Stimulated activated CD4-positive, alpha-beta T cell treated with anti-CD3 and anti-CD28 coated beads, Interleukin-4, amount 100 ng/mL, for 48 hours (primary cell): ENCODE measurements at regions not wholly inside any gene's neighbourhood (a gene's known extent, or its start where the extent isn't known, plus 50 kb on each side); places are given as distances from the start of the nearest gene placed in this dataset.

Experiments
- DNase-seq, 2 donors: peaks; one replicate each; pipeline ENCODE4 v3.0.0-alpha.2; 2020; ENCODE audit warnings: low read depth in 2 of 2

DNA sequence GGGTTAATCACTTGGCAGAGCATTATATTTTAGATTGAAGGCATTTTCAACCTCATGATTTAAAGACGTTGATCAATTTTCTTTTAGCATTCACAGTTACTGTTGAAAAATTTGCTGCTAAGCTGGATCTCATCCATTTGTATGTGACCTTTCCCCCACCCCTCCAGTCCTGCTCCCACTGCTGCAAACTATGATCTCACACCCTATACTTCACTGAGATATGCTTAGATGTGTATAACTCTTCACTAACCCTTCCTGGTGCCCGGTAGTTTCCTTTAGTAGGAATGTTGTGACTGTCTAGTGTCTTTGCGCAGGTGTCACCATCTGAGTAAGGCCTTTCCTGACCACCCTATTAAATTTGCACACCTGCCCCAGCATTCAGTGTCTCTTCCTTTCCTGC is 67.0 kb upstream of the C1orf21 start:
- DNase-seq: no peak

DNA sequence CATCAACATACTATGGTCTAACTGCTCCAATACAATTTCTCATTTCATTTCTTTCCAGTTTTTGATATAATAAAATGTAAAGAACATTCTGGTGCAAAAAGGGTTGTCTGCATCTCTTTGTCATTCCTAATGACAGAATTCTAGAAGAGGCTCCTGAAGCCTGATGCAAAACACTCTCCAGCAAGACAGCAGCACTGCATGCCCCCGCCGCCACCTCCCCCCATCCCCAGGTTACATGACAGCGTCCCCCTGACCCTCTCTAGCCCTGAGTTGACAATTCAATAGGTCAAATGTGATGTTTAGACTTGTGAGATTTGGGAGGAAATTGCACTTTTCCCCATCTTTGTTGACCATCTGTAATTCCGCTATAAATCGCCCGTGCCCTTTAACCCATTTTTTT is 64.6 kb upstream of the C1orf21 start:
- DNase-seq: no peak

GRCh38 chr1:184324972-184325371 is 61.9 kb upstream of the C1orf21 start:
- no peak for DNase-seq

DNA sequence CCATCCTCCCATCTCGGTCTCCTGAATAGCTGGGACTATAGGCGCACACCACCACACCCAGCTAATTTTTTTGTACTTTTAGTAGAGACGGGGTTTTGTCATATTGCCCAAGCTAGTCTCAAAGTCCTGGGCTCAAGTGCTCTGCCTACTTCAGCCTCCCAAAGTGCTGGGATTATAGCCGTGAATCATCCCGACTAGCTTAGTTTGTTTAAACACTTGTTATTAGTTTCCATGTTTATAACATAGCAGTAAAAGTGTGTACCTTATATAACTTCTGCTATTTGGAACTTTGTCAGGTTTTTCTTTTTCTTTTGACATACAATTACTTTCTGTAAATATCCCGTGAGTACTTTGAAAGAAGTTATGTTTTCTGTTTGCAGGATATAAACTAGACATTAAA is 60.6 kb upstream of the C1orf21 start:
- DNase-seq: no peak

GRCh38 chr1:184329245-184329953 is 57.4 kb upstream of the C1orf21 start:
- DNase-seq: no peak

GRCh38 chr1:184329962-184330868 is 56.6 kb upstream of the C1orf21 start:
- no peak for DNase-seq

GRCh38 chr1:184330875-184331274 is 56.0 kb upstream of the C1orf21 start:
- no peak for DNase-seq
